ENCODE measurements at regions not wholly inside any gene's neighbourhood (a gene's known extent, or its start where the extent isn't known, plus 50 kb on each side); places are given as distances from the start of the nearest gene placed in this dataset.

DNA sequence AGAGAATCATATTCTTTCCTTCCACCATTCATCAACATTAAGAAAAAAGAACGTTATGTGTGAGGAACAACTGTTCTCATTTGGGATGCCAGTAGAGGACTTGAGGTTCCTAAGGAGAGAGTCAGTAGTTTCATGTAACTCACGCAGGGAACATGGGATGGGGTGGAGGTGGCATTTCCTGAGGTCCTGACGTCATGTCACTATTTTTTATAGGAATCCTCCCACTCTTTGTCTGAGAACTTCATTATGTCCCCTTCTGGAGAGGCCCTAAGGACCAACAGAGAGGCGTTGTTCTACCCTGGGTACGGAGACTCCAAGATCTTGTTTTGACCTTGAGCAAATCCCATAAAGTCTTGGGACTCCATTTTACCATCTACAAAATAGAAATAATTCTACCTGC is 211.7 kb upstream of the SOX9 start:
- TF ChIP-seq POLR2A (IDR thresholded peaks at IDR 0.05), result no peak
- TF ChIP-seq, protein P1, sequence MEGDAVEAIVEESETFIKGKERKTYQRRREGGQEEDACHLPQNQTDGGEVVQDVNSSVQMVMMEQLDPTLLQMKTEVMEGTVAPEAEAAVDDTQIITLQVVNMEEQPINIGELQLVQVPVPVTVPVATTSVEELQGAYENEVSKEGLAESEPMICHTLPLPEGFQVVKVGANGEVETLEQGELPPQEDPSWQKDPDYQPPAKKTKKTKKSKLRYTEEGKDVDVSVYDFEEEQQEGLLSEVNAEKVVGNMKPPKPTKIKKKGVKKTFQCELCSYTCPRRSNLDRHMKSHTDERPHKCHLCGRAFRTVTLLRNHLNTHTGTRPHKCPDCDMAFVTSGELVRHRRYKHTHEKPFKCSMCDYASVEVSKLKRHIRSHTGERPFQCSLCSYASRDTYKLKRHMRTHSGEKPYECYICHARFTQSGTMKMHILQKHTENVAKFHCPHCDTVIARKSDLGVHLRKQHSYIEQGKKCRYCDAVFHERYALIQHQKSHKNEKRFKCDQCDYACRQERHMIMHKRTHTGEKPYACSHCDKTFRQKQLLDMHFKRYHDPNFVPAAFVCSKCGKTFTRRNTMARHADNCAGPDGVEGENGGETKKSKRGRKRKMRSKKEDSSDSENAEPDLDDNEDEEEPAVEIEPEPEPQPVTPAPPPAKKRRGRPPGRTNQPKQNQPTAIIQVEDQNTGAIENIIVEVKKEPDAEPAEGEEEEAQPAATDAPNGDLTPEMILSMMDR (IDR thresholded peaks at IDR 0.05), result no peak
